ENCODE measurements at regions not wholly inside any gene's neighbourhood (a gene's known extent, or its start where the extent isn't known, plus 50 kb on each side); places are given as distances from the start of the nearest gene placed in this dataset.

DNA sequence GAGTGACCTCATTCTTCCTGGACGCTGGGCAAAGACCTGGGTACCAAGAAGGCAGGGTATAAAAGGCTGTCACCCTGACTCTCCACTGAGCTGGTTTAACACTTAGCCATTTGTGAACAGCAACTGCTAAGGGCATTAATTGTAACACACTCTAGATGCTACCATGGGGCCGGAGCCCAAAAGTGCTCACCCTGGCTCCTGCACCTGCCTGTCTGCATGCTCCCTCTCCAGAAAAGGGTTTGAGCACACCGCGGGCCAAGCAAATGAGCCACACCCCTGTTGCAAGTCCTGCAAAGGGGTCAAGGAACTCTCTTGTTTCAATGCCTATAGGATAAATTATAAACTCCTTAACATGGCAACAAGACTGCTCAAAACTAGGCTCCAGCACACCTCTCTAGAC lies 114.8 kb downstream of the TEX36 start:
- no peak overlapping the region for H3K4me3 ChIP-seq (ENCODE audit: low read depth, low read length)
- H3K27me3 ChIP-seq (ENCODE audit: control insufficient read depth, insufficient read depth, low read length) = no peaks in the 10 kb centered on the region
- no peaks in the 10 kb centered on the region for H3K4me1 ChIP-seq (ENCODE audit: control insufficient read depth, insufficient read depth, low read length)
- H3K9ac ChIP-seq (ENCODE audit: low read length) = no peak overlapping the region
- H3K9me3 ChIP-seq (ENCODE audit: control insufficient read depth, insufficient read depth, low read depth, low read length) = 0 out of 2 replicates have a peak, but pooled peaks cover 10% of the 10 kb centered on the region
- H3K27ac ChIP-seq (ENCODE audit: low read depth, low read length) = no peak overlapping the region
- no peaks in the 10 kb centered on the region for H3K36me3 ChIP-seq (ENCODE audit: control insufficient read depth, insufficient read depth, low read length)

DNA sequence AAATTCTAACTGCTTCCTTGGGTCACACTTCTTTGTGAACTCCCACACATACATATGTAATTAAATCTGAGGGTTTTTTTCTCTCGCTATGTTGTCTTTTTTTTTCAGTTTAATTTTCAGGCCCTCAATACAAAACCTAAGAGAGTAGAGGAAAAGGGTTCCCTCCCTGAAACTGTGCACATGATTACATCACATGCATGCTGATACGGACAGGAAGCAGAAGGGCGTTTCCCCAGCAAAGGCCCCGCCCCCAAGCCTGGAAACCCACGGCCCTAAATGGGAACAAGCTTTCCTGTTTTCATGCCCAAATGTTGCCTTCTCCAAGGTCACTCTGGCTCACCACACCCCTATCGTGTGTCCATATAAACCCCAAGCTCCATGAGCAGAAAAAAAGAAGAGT lies 115.4 kb downstream of the TEX36 start:
- no peak overlapping the region for H3K4me3 ChIP-seq (ENCODE audit: low read depth, low read length)
- H3K9ac ChIP-seq (ENCODE audit: low read length) = no peak overlapping the region
- no peaks in the 10 kb centered on the region for H3K4me1 ChIP-seq (ENCODE audit: control insufficient read depth, insufficient read depth, low read length)
- H3K27me3 ChIP-seq (ENCODE audit: control insufficient read depth, insufficient read depth, low read length) = no peaks in the 10 kb centered on the region
- H3K36me3 ChIP-seq (ENCODE audit: control insufficient read depth, insufficient read depth, low read length) = no peaks in the 10 kb centered on the region
- H3K9me3 ChIP-seq (ENCODE audit: control insufficient read depth, insufficient read depth, low read depth, low read length) = 0 out of 2 replicates have a peak, but pooled peaks cover 10% of the 10 kb centered on the region
- no peak overlapping the region for H3K27ac ChIP-seq (ENCODE audit: low read depth, low read length)

DNA sequence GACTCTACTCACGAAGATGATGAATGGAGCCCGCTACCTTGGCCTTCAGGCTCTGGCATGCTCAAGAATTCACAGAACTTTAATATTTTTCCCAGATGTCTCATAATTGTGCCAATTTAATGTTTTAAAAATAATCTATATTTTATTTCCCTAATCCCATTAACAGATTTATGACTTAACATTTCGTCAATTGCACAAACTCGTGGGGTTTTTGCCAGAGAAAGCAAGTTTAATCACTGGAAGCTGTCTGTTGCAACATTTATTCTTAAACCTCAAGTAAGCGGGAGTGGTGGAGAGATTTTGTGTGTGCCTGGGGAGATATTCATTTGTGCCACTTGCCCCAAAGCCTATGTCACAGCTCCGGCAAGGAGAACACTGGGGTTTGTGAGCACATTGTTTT lies 117.9 kb downstream of the TEX36 start:
- Histone ChIP-seq H3K27ac (ENCODE audit: low read depth, low read length) (no peak overlapping the region), H3K36me3 (ENCODE audit: control insufficient read depth, insufficient read depth, low read length) (no peaks in the 10 kb centered on the region), H3K4me1 (ENCODE audit: control insufficient read depth, insufficient read depth, low read length) (no peaks in the 10 kb centered on the region), H3K4me3 (ENCODE audit: low read depth, low read length) (no peak overlapping the region), H3K9me3 (ENCODE audit: control insufficient read depth, insufficient read depth, low read depth, low read length) (0 out of 2 replicates have a peak, but pooled peaks cover 10% of the 10 kb centered on the region), H3K9ac (ENCODE audit: low read length) (no peak overlapping the region), H3K27me3 (ENCODE audit: control insufficient read depth, insufficient read depth, low read length) (no peaks in the 10 kb centered on the region)

DNA sequence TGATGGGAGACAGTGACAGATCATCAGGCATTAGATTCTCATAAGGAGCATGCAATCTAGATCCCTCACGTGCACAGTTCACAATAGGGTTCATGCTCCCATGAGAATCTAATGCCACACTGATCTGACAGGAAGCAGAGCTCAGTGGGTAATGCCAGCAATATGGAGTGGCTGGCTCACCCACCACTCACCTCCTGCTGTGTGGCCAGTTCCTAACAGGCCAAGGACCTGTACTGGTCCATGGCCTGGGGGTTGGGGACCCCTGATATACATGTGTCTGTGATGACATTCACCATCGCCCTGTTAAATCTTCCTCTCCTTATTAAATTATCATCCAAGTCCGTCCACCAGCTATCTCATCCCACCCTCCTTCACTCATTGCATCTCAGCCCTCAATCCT lies 118.4 kb downstream of the TEX36 start:
- Histone ChIP-seq H3K9me3 (ENCODE audit: control insufficient read depth, insufficient read depth, low read depth, low read length) (0 out of 2 replicates have a peak, but pooled peaks cover 10% of the 10 kb centered on the region), H3K9ac (ENCODE audit: low read length) (no peak overlapping the region), H3K36me3 (ENCODE audit: control insufficient read depth, insufficient read depth, low read length) (no peaks in the 10 kb centered on the region), H3K27ac (ENCODE audit: low read depth, low read length) (no peak overlapping the region), H3K27me3 (ENCODE audit: control insufficient read depth, insufficient read depth, low read length) (no peaks in the 10 kb centered on the region), H3K4me1 (ENCODE audit: control insufficient read depth, insufficient read depth, low read length) (no peaks in the 10 kb centered on the region), H3K4me3 (ENCODE audit: low read depth, low read length) (no peak overlapping the region)

DNA sequence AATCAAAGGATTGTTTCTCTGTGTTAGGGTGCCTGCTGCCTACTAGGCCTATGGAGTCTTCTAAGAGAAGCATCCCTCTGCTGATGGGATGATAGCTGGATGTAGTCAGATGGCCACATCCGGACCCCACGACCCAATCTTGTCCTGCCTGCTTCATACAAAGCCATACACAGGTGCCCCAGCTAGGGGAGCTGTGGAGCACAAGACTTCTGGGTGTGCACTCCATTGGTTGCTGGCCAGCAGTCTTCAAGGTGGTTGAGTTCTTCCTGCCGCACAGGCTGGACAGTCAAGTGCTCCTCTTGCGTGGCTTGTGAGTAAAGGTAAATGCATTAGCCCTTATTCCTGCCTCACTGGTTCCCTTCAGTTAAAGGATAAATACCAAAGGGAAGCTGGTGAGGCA lies 120.2 kb downstream of the TEX36 start:
- H3K9me3 ChIP-seq (ENCODE audit: control insufficient read depth, insufficient read depth, low read depth, low read length) = 0 out of 2 replicates have a peak, but pooled peaks cover 10% of the 10 kb centered on the region
- H3K27ac ChIP-seq (ENCODE audit: low read depth, low read length) = no peak overlapping the region
- no peaks in the 10 kb centered on the region for H3K27me3 ChIP-seq (ENCODE audit: control insufficient read depth, insufficient read depth, low read length)

DNA sequence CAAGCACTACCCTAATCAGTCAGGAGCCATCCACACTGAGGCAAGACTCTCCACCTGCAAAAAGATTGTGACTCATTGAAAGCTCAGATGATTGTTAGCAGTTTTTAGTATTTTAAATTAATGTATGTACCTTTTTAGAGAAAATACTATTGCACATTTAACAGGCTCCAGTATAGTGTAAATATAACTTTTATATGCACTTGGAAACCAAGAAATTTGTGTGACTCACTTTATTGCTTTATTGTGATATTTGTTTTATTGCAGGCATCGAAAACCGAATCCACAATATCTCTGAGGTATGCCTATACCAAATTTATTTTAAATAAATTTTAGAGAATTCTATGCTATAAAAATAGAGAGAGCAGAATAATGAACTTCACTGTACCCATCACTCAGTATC lies 122.0 kb downstream of the TEX36 start:
- no peaks in the 10 kb centered on the region for H3K4me1 ChIP-seq (ENCODE audit: control insufficient read depth, insufficient read depth, low read length)
- no peak overlapping the region for H3K27ac ChIP-seq (ENCODE audit: low read depth, low read length)
- 0 out of 2 replicates have a peak, but pooled peaks cover 10% of the 10 kb centered on the region for H3K9me3 ChIP-seq (ENCODE audit: control insufficient read depth, insufficient read depth, low read depth, low read length)
- no peaks in the 10 kb centered on the region for H3K36me3 ChIP-seq (ENCODE audit: control insufficient read depth, insufficient read depth, low read length)
- H3K27me3 ChIP-seq (ENCODE audit: control insufficient read depth, insufficient read depth, low read length) = no peaks in the 10 kb centered on the region
- no peak overlapping the region for H3K9ac ChIP-seq (ENCODE audit: low read length)
- no peak overlapping the region for H3K4me3 ChIP-seq (ENCODE audit: low read depth, low read length)

More for the DNA sequence above, 120.2 kb downstream of the TEX36 start:
- H3K4me1 ChIP-seq (ENCODE audit: control insufficient read depth, insufficient read depth, low read length) = no peaks in the 10 kb centered on the region
- no peaks in the 10 kb centered on the region for H3K36me3 ChIP-seq (ENCODE audit: control insufficient read depth, insufficient read depth, low read length)
- H3K9ac ChIP-seq (ENCODE audit: low read length) = no peak overlapping the region
- H3K4me3 ChIP-seq (ENCODE audit: low read depth, low read length) = no peak overlapping the region

DNA sequence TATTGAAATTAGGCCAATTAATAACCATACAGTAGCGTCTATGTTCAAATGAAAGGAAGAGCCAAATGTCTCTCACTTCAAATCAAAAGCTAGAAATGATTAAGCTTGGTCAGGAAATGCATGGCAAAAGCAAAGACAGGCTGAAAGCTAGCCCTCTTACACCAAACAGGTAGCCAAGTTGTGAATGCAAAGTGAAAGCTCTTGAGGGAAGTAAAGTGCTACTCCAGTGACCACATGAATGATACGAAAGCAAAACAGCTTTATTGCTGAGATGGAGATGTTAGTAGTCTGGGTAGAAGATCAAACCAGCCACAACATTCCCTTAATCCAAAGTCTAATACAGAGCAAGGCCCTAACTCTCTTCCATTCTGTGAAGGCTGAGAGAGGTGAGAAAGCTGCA lies 123.8 kb downstream of the TEX36 start:
- Histone ChIP-seq H3K9ac (ENCODE audit: low read length) (no peak overlapping the region), H3K27me3 (ENCODE audit: control insufficient read depth, insufficient read depth, low read length) (no peaks in the 10 kb centered on the region), H3K4me3 (ENCODE audit: low read depth, low read length) (no peak overlapping the region), H3K4me1 (ENCODE audit: control insufficient read depth, insufficient read depth, low read length) (peaks cover 4% of the 10 kb centered on the region; the same call in 1 of the 2 replicates), H3K36me3 (ENCODE audit: control insufficient read depth, insufficient read depth, low read length) (no peaks in the 10 kb centered on the region), H3K9me3 (ENCODE audit: control insufficient read depth, insufficient read depth, low read depth, low read length) (0 out of 2 replicates have a peak, but pooled peaks cover 3% of the 10 kb centered on the region), H3K27ac (ENCODE audit: low read depth, low read length) (no peak overlapping the region)

DNA sequence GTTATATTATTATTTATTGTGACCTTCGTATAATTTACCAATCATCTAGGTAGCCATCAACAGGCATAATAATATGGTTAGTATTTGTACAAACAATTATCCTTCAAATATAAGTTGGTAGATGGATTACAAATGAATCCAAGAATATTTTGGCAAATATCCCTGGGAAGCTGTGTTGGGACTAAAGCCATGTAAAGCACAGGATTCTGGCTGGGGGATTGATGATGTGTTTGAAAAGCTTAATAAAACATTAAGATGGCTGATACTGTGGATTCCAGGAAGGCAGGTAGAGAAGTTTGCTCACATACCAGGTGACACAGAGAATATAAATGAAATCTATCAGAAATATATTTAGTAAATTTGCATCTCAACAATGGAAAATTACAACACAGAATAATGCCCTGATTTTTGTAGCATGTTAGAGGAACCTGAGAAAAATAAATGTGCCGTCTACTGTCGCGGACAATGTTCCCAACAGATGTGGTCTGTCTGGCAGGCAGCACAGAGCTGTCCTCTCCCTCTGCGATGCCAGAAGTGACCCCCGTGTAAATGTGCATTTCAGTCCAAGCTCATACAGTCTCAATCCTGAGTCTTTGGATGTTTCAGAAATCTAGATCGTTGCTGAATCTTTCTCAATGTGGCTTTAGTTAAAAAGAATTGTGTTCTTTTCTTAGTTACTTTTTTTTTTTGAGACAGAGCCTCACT lies 125.0 kb downstream of the TEX36 start:
- Histone ChIP-seq H3K9me3 (ENCODE audit: control insufficient read depth, insufficient read depth, low read depth, low read length) (no peaks in the 10 kb centered on the region), H3K4me3 (ENCODE audit: low read depth, low read length) (no peak overlapping the region), H3K9ac (ENCODE audit: low read length) (no peak overlapping the region), H3K27ac (ENCODE audit: low read depth, low read length) (no peak overlapping the region), H3K27me3 (ENCODE audit: control insufficient read depth, insufficient read depth, low read length) (no peaks in the 10 kb centered on the region), H3K36me3 (ENCODE audit: control insufficient read depth, insufficient read depth, low read length) (no peaks in the 10 kb centered on the region), H3K4me1 (ENCODE audit: control insufficient read depth, insufficient read depth, low read length) (peaks cover 4% of the 10 kb centered on the region; the same call in 1 of the 2 replicates)

DNA sequence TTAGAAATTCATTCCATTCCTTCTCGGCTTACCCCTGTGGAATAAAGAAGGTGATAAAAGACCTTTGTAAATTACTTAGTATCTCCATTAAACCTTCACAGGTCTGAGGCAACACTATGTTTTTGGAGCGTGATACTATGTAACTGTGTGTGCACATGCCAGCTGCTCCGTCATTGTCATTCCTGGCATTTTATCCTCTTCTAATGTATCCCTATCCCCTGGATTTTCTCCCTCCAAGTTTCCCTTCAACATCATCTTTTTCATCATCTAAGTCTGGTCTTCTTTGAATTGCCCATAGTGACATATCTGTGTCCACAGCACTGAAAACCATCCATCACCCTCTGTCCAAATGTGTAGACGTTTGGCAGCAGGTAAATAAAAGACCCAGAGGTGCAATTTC lies 125.7 kb downstream of the TEX36 start:
- H3K27ac ChIP-seq (ENCODE audit: low read depth, low read length) = no peak overlapping the region
- no peak overlapping the region for H3K9ac ChIP-seq (ENCODE audit: low read length)
- no peaks in the 10 kb centered on the region for H3K27me3 ChIP-seq (ENCODE audit: control insufficient read depth, insufficient read depth, low read length)
- no peaks in the 10 kb centered on the region for H3K9me3 ChIP-seq (ENCODE audit: control insufficient read depth, insufficient read depth, low read depth, low read length)
- no peaks in the 10 kb centered on the region for H3K36me3 ChIP-seq (ENCODE audit: control insufficient read depth, insufficient read depth, low read length)
- no peak overlapping the region for H3K4me3 ChIP-seq (ENCODE audit: low read depth, low read length)
- peaks cover 4% of the 10 kb centered on the region; the same call in 1 of the 2 replicates for H3K4me1 ChIP-seq (ENCODE audit: control insufficient read depth, insufficient read depth, low read length)

DNA sequence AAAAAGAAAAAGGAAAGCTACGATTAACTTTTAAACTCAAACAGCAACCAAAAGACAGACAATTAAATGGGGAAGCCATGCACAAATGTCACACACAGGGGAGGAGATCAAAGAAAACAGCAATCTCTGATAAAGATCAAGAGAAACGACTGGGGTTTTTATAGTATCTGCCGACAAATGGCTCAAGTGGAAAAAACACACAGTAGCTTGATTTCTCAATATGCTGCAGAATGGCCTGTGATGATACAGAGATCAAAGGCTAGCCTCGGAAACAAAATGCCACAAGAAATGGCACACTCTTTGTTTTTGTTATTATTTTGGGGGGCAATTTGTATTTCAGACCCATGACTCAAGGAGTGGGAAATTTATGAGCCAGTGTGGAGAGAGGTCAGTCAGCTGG lies 126.1 kb downstream of the TEX36 start:
- no peak overlapping the region for H3K9ac ChIP-seq (ENCODE audit: low read length)
- peaks cover 4% of the 10 kb centered on the region; the same call in 1 of the 2 replicates for H3K4me1 ChIP-seq (ENCODE audit: control insufficient read depth, insufficient read depth, low read length)
- no peaks in the 10 kb centered on the region for H3K36me3 ChIP-seq (ENCODE audit: control insufficient read depth, insufficient read depth, low read length)
- no peaks in the 10 kb centered on the region for H3K27me3 ChIP-seq (ENCODE audit: control insufficient read depth, insufficient read depth, low read length)
- no peak overlapping the region for H3K27ac ChIP-seq (ENCODE audit: low read depth, low read length)
- H3K9me3 ChIP-seq (ENCODE audit: control insufficient read depth, insufficient read depth, low read depth, low read length) = no peaks in the 10 kb centered on the region
- no peak overlapping the region for H3K4me3 ChIP-seq (ENCODE audit: low read depth, low read length)

DNA sequence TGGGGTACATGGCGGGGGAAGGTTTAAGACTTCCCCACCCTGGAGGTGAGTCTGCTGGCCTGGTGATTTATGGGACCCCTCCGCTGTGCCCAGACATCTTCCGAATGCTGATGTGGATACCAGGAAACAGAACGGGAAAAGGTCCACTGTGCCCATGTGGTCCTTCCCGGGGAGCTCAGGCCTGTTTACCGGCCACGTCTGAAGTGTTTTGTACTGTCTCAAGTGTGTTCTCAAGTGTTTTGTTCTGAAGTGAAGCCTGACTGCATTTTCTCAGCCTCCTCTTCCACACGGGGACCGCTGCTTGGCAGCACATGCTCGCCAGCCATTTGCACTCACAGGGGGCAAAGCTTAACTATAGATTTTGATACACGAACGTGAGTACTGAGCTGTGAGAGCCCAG lies 127.2 kb downstream of the TEX36 start:
- H3K9me3 ChIP-seq (ENCODE audit: control insufficient read depth, insufficient read depth, low read depth, low read length) = no peaks in the 10 kb centered on the region
- H3K27ac ChIP-seq (ENCODE audit: low read depth, low read length) = no peak overlapping the region
- no peak overlapping the region for H3K9ac ChIP-seq (ENCODE audit: low read length)
- no peaks in the 10 kb centered on the region for H3K27me3 ChIP-seq (ENCODE audit: control insufficient read depth, insufficient read depth, low read length)
- no peak overlapping the region for H3K4me3 ChIP-seq (ENCODE audit: low read depth, low read length)
- peaks cover 4% of the 10 kb centered on the region; the same call in 1 of the 2 replicates for H3K4me1 ChIP-seq (ENCODE audit: control insufficient read depth, insufficient read depth, low read length)
- no peaks in the 10 kb centered on the region for H3K36me3 ChIP-seq (ENCODE audit: control insufficient read depth, insufficient read depth, low read length)

Data from HUES6 (cell line).